Ovary (tissue), 3 donors: ENCODE measurements at regions not wholly inside any gene's neighbourhood (a gene's known extent, or its start where the extent isn't known, plus 50 kb on each side); places are given as distances from the start of the nearest gene placed in this dataset.

Experiments
- POLR2A ChIP-seq: fragments of 450-650 bp; IDR thresholded peaks from one replicate; pipeline ENCODE4 v1.6.1; 2017; ENCODE audit warnings: antibody characterized with exemption, mild to moderate bottlenecking, moderate library complexity
- TF ChIP-seq, protein P1 (sequence below), 3 donors: fragments of 450-650 bp in 2 of 3; fragments of 200-600 bp in 1 of 3; IDR thresholded peaks; one replicate each; pipeline versions ENCODE4 v1.5.1 to v1.8.0; 2016 to 2022; ENCODE audit warnings: antibody characterized with exemption in 3 of 3, mild to moderate bottlenecking in 1 of 3
- donor health status: DM: no; HTN: no; CAD: no.

DNA sequence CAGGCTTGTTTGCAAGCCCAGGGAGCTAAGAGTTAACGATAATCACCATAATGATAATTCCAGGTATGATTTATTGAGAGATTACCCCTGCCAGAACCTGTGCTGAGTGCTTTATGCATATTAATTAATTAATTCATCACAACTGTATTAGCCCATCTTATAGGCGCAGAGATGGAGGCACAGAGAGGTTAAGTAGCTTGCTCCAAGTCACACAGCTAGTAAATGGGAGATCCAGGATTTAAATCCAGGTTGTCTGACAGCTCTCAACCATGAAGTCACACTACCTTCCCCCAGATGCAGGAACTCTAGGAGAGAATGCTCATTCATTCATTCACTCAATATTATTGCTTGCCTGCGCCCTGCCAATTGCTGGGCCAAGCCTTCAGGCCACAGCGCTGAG, 84.5 kb downstream of the FAM241B start:
- TF ChIP-seq, protein P1, sequence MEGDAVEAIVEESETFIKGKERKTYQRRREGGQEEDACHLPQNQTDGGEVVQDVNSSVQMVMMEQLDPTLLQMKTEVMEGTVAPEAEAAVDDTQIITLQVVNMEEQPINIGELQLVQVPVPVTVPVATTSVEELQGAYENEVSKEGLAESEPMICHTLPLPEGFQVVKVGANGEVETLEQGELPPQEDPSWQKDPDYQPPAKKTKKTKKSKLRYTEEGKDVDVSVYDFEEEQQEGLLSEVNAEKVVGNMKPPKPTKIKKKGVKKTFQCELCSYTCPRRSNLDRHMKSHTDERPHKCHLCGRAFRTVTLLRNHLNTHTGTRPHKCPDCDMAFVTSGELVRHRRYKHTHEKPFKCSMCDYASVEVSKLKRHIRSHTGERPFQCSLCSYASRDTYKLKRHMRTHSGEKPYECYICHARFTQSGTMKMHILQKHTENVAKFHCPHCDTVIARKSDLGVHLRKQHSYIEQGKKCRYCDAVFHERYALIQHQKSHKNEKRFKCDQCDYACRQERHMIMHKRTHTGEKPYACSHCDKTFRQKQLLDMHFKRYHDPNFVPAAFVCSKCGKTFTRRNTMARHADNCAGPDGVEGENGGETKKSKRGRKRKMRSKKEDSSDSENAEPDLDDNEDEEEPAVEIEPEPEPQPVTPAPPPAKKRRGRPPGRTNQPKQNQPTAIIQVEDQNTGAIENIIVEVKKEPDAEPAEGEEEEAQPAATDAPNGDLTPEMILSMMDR (IDR thresholded peaks at IDR 0.05): no peak
- no peak for TF ChIP-seq POLR2A
